ENCODE measurements at regions not wholly inside any gene's neighbourhood (a gene's known extent, or its start where the extent isn't known, plus 50 kb on each side); places are given as distances from the start of the nearest gene placed in this dataset.

- Histone ChIP-seq H3K4me2 (ENCODE audit: insufficient read depth, low read length) (no peak overlapping the region), H2AFZ (ENCODE audit: low read depth, low read length) (no peak overlapping the region), H3K9me3 (replicated peaks; ENCODE audit: control insufficient read depth, insufficient read depth, low read length) (no peaks in the 10 kb centered on the region), H4K20me1 (replicated peaks; ENCODE audit: control insufficient read depth, extremely low read depth, insufficient read depth, low read length) (no peaks in the 10 kb centered on the region), H3K79me2 (ENCODE audit: control insufficient read depth, insufficient read depth, low read length) (no peaks in the 10 kb centered on the region), H3K36me3 (ENCODE audit: control insufficient read depth in 2 of 2, extremely low read depth in 1 of 2, insufficient read depth in 2 of 2, low read length in 2 of 2) (no peaks in the 10 kb centered on the region), H3K27me3 (ENCODE audit: control insufficient read depth in 2 of 2, insufficient read depth in 2 of 2, low read length in 2 of 2) (no peaks in the 10 kb centered on the region), H3K4me1 (ENCODE audit: control insufficient read depth, extremely low read depth, insufficient read depth, low read length) (no peaks in the 10 kb centered on the region), H3K27ac (ENCODE audit: insufficient read depth, low read depth, low read length) (no peak overlapping the region), H3K9ac (replicated peaks; ENCODE audit: extremely low read depth, insufficient read depth, low read length) (no peak overlapping the region), H3K4me3 (replicated peaks in 1 of 3; ENCODE audit: insufficient read depth in 1 of 3, low read depth in 1 of 3, low read length in 3 of 3) (no peak overlapping the region), H3K9me1 (replicated peaks; ENCODE audit: control insufficient read depth, extremely low read depth, insufficient read depth, low read length) (no peaks in the 10 kb centered on the region)
- no peak for DNase-seq (ENCODE audit: low read depth, low spot score)
- POLR2A ChIA-PET: no interaction called here
- no peak for FAIRE-seq
- CTCF ChIA-PET: no interaction called here
- intact Hi-C loops (cut with micrococcal nuclease): no loop called here
- no peak for TF ChIP-seq GATA2 (IDR thresholded peaks at IDR 0.05; ENCODE audit: insufficient read depth, insufficient read length, low read depth, low read length)
- no peak for TF ChIP-seq MAX (IDR thresholded peaks at IDR 0.05; ENCODE audit: insufficient read depth, insufficient read length)
- no peak for TF ChIP-seq JUN (IDR thresholded peaks at IDR 0.05; ENCODE audit: borderline replicate concordance, insufficient read depth, insufficient read length, low read depth)
- no peak for TF ChIP-seq EZH2 (IDR thresholded peaks at IDR 0.05; ENCODE audit: borderline replicate concordance, low read depth, low read length, severe bottlenecking)
- TF ChIP-seq POLR2A (IDR thresholded peaks at IDR 0.05; ENCODE audit: low read depth, low read length): no peak
- TF ChIP-seq POLR2AphosphoS5 (IDR thresholded peaks at IDR 0.05; ENCODE audit: insufficient read depth, low read depth, low read length): no peak
- TF ChIP-seq CTCF (IDR thresholded peaks at IDR 0.05; ENCODE audit: extremely low read depth in 1 of 2, insufficient read depth in 1 of 2, low read depth in 1 of 2, low read length in 2 of 2): no peak
- no peak for TF ChIP-seq MYC (IDR thresholded peaks at IDR 0.05; ENCODE audit: low read depth, low read length)
- TF ChIP-seq FOS (IDR thresholded peaks at IDR 0.05; ENCODE audit: borderline replicate concordance, insufficient read depth, low read length): no peak
- dilution Hi-C loops (cut with MboI; ENCODE audit: extremely low pct_ligation_motif_present, low sequenced_read_pairs): no loop called here
- BruUV-seq (replicated peaks): no TSS peak
These were observed 180.1 kb upstream of the NECTIN1 start for GRCh38 chr11:119909077-119909476.

All from endothelial cell of umbilical vein (primary cell).